GM23338 (cell line): ENCODE measurements at regions not wholly inside any gene's neighbourhood (a gene's known extent, or its start where the extent isn't known, plus 50 kb on each side); places are given as distances from the start of the nearest gene placed in this dataset.

Experiments
- CTCF ChIP-seq, 2 experiments: fragments of 200-600 bp in 1 of 2; sonication (generic) in 1 of 2; conservative IDR thresholded peaks; 2 replicates each; pipeline versions ENCODE4 v1.5.1 to v1.6.1; 2016 to 2017; ENCODE audit warnings: antibody characterized with exemption in 2 of 2, low read depth in 2 of 2, mild to moderate bottlenecking in 2 of 2, moderate library complexity in 1 of 2
- EZH2 ChIP-seq: fragments of 200-600 bp; sonication (generic); IDR thresholded peaks from one replicate; pipeline ENCODE4 v1.8.0; 2017; ENCODE audit warnings: antibody characterized with exemption, mild to moderate bottlenecking, low read depth; ENCODE audit not compliant: unreplicated experiment
- POLR2AphosphoS5 ChIP-seq: IDR thresholded peaks from 2 replicates; pipeline ENCODE4 v1.6.1; 2016; ENCODE audit warnings: antibody characterized with exemption, low read depth
- TF ChIP-seq, protein P1 (sequence below): IDR thresholded peaks from one replicate; pipeline ENCODE4 v1.6.1; 2018; ENCODE audit warnings: antibody characterized with exemption; ENCODE audit not compliant: unreplicated experiment

DNA sequence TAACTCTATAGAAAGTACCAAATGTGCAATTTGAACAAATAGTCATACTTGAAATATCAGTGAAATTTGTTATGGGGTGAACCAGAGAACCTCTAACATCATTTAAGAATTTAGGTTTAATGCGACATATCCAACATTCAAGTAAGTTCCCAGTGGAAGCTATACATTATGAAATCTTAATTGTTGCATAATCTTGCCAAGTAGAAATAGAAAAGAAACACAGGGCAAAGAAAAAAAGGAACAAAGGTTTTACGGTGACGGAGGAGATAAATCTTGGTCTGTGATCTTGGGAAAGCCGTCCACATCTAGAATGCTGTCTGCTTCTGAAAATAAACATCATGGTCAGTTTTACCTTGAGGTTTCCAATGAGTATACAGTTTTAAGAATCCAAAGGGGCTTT, 445.7 kb downstream of the RFC3 start:
- TF ChIP-seq CTCF (conservative IDR thresholded peaks at IDR 0.05; ENCODE audit: low read depth in 2 of 2) (no peak), EZH2 (no peak), POLR2AphosphoS5 (no peak)
- TF ChIP-seq, protein P1, sequence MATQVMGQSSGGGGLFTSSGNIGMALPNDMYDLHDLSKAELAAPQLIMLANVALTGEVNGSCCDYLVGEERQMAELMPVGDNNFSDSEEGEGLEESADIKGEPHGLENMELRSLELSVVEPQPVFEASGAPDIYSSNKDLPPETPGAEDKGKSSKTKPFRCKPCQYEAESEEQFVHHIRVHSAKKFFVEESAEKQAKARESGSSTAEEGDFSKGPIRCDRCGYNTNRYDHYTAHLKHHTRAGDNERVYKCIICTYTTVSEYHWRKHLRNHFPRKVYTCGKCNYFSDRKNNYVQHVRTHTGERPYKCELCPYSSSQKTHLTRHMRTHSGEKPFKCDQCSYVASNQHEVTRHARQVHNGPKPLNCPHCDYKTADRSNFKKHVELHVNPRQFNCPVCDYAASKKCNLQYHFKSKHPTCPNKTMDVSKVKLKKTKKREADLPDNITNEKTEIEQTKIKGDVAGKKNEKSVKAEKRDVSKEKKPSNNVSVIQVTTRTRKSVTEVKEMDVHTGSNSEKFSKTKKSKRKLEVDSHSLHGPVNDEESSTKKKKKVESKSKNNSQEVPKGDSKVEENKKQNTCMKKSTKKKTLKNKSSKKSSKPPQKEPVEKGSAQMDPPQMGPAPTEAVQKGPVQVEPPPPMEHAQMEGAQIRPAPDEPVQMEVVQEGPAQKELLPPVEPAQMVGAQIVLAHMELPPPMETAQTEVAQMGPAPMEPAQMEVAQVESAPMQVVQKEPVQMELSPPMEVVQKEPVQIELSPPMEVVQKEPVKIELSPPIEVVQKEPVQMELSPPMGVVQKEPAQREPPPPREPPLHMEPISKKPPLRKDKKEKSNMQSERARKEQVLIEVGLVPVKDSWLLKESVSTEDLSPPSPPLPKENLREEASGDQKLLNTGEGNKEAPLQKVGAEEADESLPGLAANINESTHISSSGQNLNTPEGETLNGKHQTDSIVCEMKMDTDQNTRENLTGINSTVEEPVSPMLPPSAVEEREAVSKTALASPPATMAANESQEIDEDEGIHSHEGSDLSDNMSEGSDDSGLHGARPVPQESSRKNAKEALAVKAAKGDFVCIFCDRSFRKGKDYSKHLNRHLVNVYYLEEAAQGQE, result no peak
